ENCODE measurements at regions not wholly inside any gene's neighbourhood (a gene's known extent, or its start where the extent isn't known, plus 50 kb on each side); places are given as distances from the start of the nearest gene placed in this dataset.

GRCh38 chr13:107185889-107186288 is 618.0 kb upstream of the ARGLU1 start:
- Mint-ChIP-seq H3K27ac (no peak overlapping the region), H3K4me1 (ENCODE audit: low read depth) (peaks cover 5% of the 10 kb centered on the region), H3K36me3 (ENCODE audit: insufficient read depth) (no peaks in the 10 kb centered on the region), H3K27me3 (no peaks in the 10 kb centered on the region), H3K4me3 (ENCODE audit: low read depth) (no peak overlapping the region), H3K9me3 (ENCODE audit: low read depth) (no peaks in the 10 kb centered on the region)
- no peak for TF ChIP-seq CTCF (IDR thresholded peaks at IDR 0.05; ENCODE audit: unreplicated experiment)
- DNase-seq (ENCODE audit: low spot score, unreplicated experiment): no peak

GRCh38 chr13:107170270-107170931 is 602.5 kb upstream of the ARGLU1 start:
- no peak overlapping the region for H3K4me3 Mint-ChIP-seq (ENCODE audit: low read depth)
- peaks cover 4% of the 10 kb centered on the region for H3K4me1 Mint-ChIP-seq (ENCODE audit: low read depth)
- no peak for DNase-seq (ENCODE audit: low spot score, unreplicated experiment)
- no peak for TF ChIP-seq CTCF (IDR thresholded peaks at IDR 0.05; ENCODE audit: unreplicated experiment)
- no peaks in the 10 kb centered on the region for H3K9me3 Mint-ChIP-seq (ENCODE audit: low read depth)
- H3K36me3 Mint-ChIP-seq (ENCODE audit: insufficient read depth): no peaks in the 10 kb centered on the region
- no peaks in the 10 kb centered on the region for H3K27me3 Mint-ChIP-seq
- H3K27ac Mint-ChIP-seq: no peak overlapping the region

- H3K27me3 Mint-ChIP-seq: no peaks in the 10 kb centered on the region
- H3K9me3 Mint-ChIP-seq (ENCODE audit: low read depth): peaks cover 8% of the 10 kb centered on the region
- no peaks in the 10 kb centered on the region for H3K36me3 Mint-ChIP-seq (ENCODE audit: insufficient read depth)
- peaks cover 2% of the 10 kb centered on the region for H3K4me1 Mint-ChIP-seq (ENCODE audit: low read depth)
- no peak overlapping the region for H3K27ac Mint-ChIP-seq
- no peak overlapping the region for H3K4me3 Mint-ChIP-seq (ENCODE audit: low read depth)
- TF ChIP-seq CTCF (IDR thresholded peaks at IDR 0.05; ENCODE audit: unreplicated experiment): no peak
- DNase-seq (ENCODE audit: low spot score, unreplicated experiment): no peak
Measured at GRCh38 chr13:107157271-107157670, 589.3 kb upstream of the ARGLU1 start.

DNA sequence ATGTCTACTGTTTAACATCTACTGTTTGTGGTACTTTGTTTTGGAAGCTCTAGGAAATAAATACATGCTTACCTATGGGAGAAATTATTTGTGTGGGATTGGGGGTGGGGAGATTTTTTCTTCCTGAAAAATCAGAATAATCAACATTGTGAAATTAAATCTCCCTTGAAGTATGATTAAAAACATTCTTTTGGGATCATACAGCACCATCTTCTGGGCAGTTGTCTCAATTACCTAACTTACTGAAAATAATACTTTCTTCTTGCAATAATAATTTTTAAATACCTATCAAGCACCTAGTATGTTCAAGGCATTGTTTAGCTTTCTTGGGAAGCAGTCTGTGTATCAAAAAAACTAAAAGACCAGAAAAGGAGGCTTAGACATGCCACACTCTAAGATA is 576.5 kb upstream of the ARGLU1 start:
- Mint-ChIP-seq H3K27ac (no peak overlapping the region), H3K4me3 (ENCODE audit: low read depth) (no peak overlapping the region), H3K27me3 (no peaks in the 10 kb centered on the region), H3K36me3 (ENCODE audit: insufficient read depth) (peaks cover 2% of the 10 kb centered on the region), H3K9me3 (ENCODE audit: low read depth) (peaks cover 3% of the 10 kb centered on the region), H3K4me1 (ENCODE audit: low read depth) (no peaks in the 10 kb centered on the region)
- TF ChIP-seq CTCF (IDR thresholded peaks at IDR 0.05; ENCODE audit: unreplicated experiment): peak; percentile 27
- DNase-seq (ENCODE audit: low spot score, unreplicated experiment): no peak

DNA sequence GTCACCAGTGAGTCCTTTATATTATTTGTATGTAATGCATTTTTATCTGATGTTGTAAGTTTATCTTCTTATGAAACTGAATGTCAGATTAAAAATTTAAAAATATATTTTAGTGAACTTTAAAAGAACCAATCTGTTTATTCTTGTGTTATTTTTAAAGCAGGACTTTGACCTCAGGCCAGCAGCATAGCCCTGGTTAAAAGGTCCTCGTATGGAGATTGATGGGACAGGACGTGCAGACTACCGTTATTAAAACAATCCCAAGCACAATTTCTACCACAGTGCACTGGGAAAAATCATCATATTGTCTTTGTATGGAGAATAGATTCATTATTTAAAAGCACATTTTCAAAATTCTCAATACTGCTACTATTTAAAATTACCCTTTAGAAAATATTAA is 573.8 kb upstream of the ARGLU1 start:
- no peaks in the 10 kb centered on the region for H3K36me3 Mint-ChIP-seq (ENCODE audit: insufficient read depth)
- no peaks in the 10 kb centered on the region for H3K4me1 Mint-ChIP-seq (ENCODE audit: low read depth)
- no peak overlapping the region for H3K27ac Mint-ChIP-seq
- no peak for TF ChIP-seq CTCF (IDR thresholded peaks at IDR 0.05; ENCODE audit: unreplicated experiment)
- no peak for DNase-seq (ENCODE audit: low spot score, unreplicated experiment)
- peaks cover under 1% of the 10 kb centered on the region for H3K9me3 Mint-ChIP-seq (ENCODE audit: low read depth)
- no peaks in the 10 kb centered on the region for H3K27me3 Mint-ChIP-seq
- no peak overlapping the region for H3K4me3 Mint-ChIP-seq (ENCODE audit: low read depth)

Measured in progenitor cell of endocrine pancreas (in vitro differentiated cells).